A673 (cell line): ENCODE measurements at regions not wholly inside any gene's neighbourhood (a gene's known extent, or its start where the extent isn't known, plus 50 kb on each side); places are given as distances from the start of the nearest gene placed in this dataset.
"Not testable (repeated sequence)": the region's sequence is repeated elsewhere in the genome, so short reads cannot be mapped to it uniquely, and the experiment has no call there.

Source experiments
- BruUV-seq: library from RNA; stranded (reverse); fragments of 400-500 nt; replicated peaks from 2 replicates; lab custom pipeline; 2021; lab: Mats Ljungman, UMichigan
- CTCF ChIA-PET: fragments of 300-600 bp; sonication (Branson Sonifier 250); formaldehyde crosslinking; loops from one replicate; lab custom pipeline; 2022; ENCODE audit warnings: antibody characterized with exemption; lab: Charles Lee
- POLR2A ChIA-PET: fragments of 300-600 bp; sonication (Branson Sonifier 250); formaldehyde crosslinking; loops from one replicate; lab custom pipeline; 2022; ENCODE audit warnings: antibody characterized with exemption; ENCODE audit not compliant: low non-redundant PET; lab: Charles Lee
- DNase-seq: peaks from one replicate; pipeline ENCODE4 v3.0.0-alpha.2; 2015; ENCODE audit warnings: low spot score
- H3K27ac ChIP-seq: fragments of 200-600 bp; sonication (generic); 2 replicates; pipeline ENCODE4 v1.5.1; 2016; ENCODE audit warnings: mixed run types, low read depth, mild to moderate bottlenecking, mixed read lengths, antibody characterized with exemption, low read length; ENCODE audit not compliant: poor library complexity, severe bottlenecking
- H3K27me3 ChIP-seq: fragments of 200-600 bp; sonication (generic); replicated peaks from 2 replicates; pipeline ENCODE4 v1.6.1; 2017; ENCODE audit warnings: mixed run types, low read depth, mild to moderate bottlenecking, mixed read lengths, antibody characterized with exemption, low read length; ENCODE audit not compliant: insufficient read depth, poor library complexity
- H3K36me3 ChIP-seq: fragments of 200-600 bp; sonication (generic); 2 replicates; pipeline ENCODE4 v1.6.1; 2016; ENCODE audit warnings: mixed run types, mild to moderate bottlenecking, mixed read lengths, antibody characterized with exemption, low read length; ENCODE audit not compliant: insufficient read depth, poor library complexity, severe bottlenecking
- H3K4me1 ChIP-seq: fragments of 200-600 bp; sonication (generic); 2 replicates; pipeline ENCODE4 v1.6.1; 2017; ENCODE audit warnings: mixed run types, mild to moderate bottlenecking, mixed read lengths, antibody characterized with exemption, low read length; ENCODE audit not compliant: insufficient read depth, poor library complexity, severe bottlenecking
- H3K4me3 ChIP-seq: fragments of 200-600 bp; sonication (generic); 2 replicates; pipeline ENCODE4 v1.5.1; 2016; ENCODE audit warnings: low read depth, mixed run types, mild to moderate bottlenecking, mixed read lengths, low read length; ENCODE audit not compliant: poor library complexity, severe bottlenecking
- H3K9me3 ChIP-seq: fragments of 200-600 bp; sonication (generic); 2 replicates; pipeline ENCODE4 v1.6.1; 2016; ENCODE audit warnings: mixed run types, low read depth, mild to moderate bottlenecking, mixed read lengths, antibody characterized with exemption, low read length; ENCODE audit not compliant: poor library complexity, severe bottlenecking
- CTCF ChIP-seq: fragments of 300-800, 200-600 bp; sonication (generic); conservative IDR thresholded peaks from 2 replicates; pipeline ENCODE4 v1.5.1; 2017; ENCODE audit warnings: low read depth, mild to moderate bottlenecking, antibody characterized with exemption, low read length, moderate library complexity, mixed read lengths
- EZH2 ChIP-seq: fragments of 200-600 bp; sonication (generic); IDR thresholded peaks from 2 replicates; pipeline ENCODE4 v1.6.1; 2017; ENCODE audit warnings: borderline replicate concordance, low read depth, mild to moderate bottlenecking, mixed read lengths, antibody characterized with exemption, low read length; ENCODE audit not compliant: poor library complexity, severe bottlenecking
- intact Hi-C: fragments of 100-400 bp; cut with micrococcal nuclease; formaldehyde crosslinking; loops from one replicate; pipeline ENCODE4 v1.10.0; 2022; ENCODE audit not compliant: unreplicated experiment

GRCh38 chr13:20294497-20294896, 62.4 kb upstream of the GJB6 start:
- Histone ChIP-seq H3K27me3 (no peaks in the 10 kb centered on the region), H3K4me3 (no peak overlapping the region), H3K4me1 (no peaks in the 10 kb centered on the region), H3K9me3 (no peaks in the 10 kb centered on the region), H3K27ac (no peak overlapping the region), H3K36me3 (no peaks in the 10 kb centered on the region)
- CTCF ChIA-PET: no interaction called here
- BruUV-seq: no TSS peak
- intact Hi-C loops: no loop called here
- peak; percentile 5 for DNase-seq
- POLR2A ChIA-PET: no interaction called here
- peak; percentile 41 for TF ChIP-seq CTCF
- no peak for TF ChIP-seq EZH2

- DNase-seq, H3K4me1 ChIP-seq, POLR2A ChIA-PET, H3K27me3 ChIP-seq, BruUV-seq, H3K4me3 ChIP-seq, H3K9me3 ChIP-seq, intact Hi-C loops, CTCF ChIA-PET, H3K36me3 ChIP-seq, H3K27ac ChIP-seq: not testable (repeated sequence)
These were observed 60.2 kb upstream of the GJB6 start for GRCh38 chr13:20292301-20292700.

GRCh38 chr13:20291675-20292074, 59.6 kb upstream of the GJB6 start:
- DNase-seq: no peak
- no peak overlapping the region for H3K27ac ChIP-seq
- H3K36me3 ChIP-seq: no peaks in the 10 kb centered on the region
- no peaks in the 10 kb centered on the region for H3K4me1 ChIP-seq
- H3K4me3 ChIP-seq: no peak overlapping the region
- H3K9me3 ChIP-seq: no peaks in the 10 kb centered on the region
- POLR2A ChIA-PET: no interaction called here
- H3K27me3 ChIP-seq: no peaks in the 10 kb centered on the region
- CTCF ChIA-PET: no interaction called here
- no TSS peak for BruUV-seq
- intact Hi-C loops: no loop called here
- TF ChIP-seq CTCF (no peak), EZH2 (no peak)

- POLR2A ChIA-PET: no interaction called here
These were observed 58.9 kb upstream of the GJB6 start for GRCh38 chr13:20291037-20291436.

More at GRCh38 chr13:20291037-20291436, 58.9 kb upstream of the GJB6 start:
- Histone ChIP-seq H3K4me1 (no peaks in the 10 kb centered on the region), H3K36me3 (no peaks in the 10 kb centered on the region), H3K27me3 (no peaks in the 10 kb centered on the region), H3K27ac (no peak overlapping the region), H3K4me3 (no peak overlapping the region), H3K9me3 (peaks cover under 1% of the 10 kb centered on the region)
- no peak for DNase-seq
- intact Hi-C loops: no loop called here
- BruUV-seq: no TSS peak
- CTCF ChIA-PET: no interaction called here
- TF ChIP-seq CTCF (no peak), EZH2 (no peak)
